A673 (cell line): ENCODE measurements at regions not wholly inside any gene's neighbourhood (a gene's known extent, or its start where the extent isn't known, plus 50 kb on each side); places are given as distances from the start of the nearest gene placed in this dataset.

Experiments used
- CTCF ChIP-seq: fragments of 300-800, 200-600 bp; sonication (generic); conservative IDR thresholded peaks from 2 replicates; pipeline ENCODE4 v1.5.1; 2017; ENCODE audit warnings: low read depth, mild to moderate bottlenecking, antibody characterized with exemption, low read length, moderate library complexity, mixed read lengths
- EZH2 ChIP-seq: fragments of 200-600 bp; sonication (generic); IDR thresholded peaks from 2 replicates; pipeline ENCODE4 v1.6.1; 2017; ENCODE audit warnings: borderline replicate concordance, low read depth, mild to moderate bottlenecking, mixed read lengths, antibody characterized with exemption, low read length; ENCODE audit not compliant: poor library complexity, severe bottlenecking

DNA sequence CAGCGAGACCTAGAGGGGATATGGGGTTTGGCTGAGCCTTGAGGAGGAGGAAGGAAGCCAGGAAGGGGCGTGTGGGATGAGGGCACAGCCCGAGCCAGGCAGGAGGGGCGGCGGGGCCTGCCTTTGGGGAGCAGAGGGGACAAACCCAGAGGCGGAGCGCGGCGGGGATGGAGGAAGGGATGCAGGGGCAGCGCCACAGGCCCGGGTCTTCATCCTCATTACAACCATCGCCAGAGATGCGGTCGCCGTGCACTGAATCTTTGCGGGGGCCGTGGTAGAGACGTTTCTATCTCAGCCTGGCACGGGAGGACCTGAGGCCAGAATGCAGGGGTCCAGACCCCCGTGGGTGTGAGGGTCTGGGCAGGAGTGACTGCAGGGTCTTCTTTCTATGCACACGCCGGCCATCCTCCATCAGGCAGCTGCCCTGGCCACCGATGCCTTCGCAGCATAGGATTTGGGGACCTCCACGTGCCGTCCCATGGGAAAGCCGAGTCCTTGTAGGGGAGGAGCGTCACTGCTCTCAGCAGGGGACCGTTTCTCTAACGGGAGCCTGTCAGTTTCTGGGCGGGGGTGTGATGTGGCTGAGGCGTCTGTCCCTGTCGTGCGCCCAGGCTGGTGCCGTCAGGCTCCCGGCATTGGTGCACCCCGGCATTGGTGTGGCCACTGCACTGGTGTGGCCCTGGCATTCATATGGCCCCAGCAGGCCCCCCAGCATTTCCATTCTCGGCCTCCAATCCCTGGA, 1267.9 kb downstream of the BRD1 start:
- TF ChIP-seq EZH2 (no peak), CTCF (no peak)
